ENCODE measurements at regions not wholly inside any gene's neighbourhood (a gene's known extent, or its start where the extent isn't known, plus 50 kb on each side); places are given as distances from the start of the nearest gene placed in this dataset.
A peak's percentile ranks its signal among the peaks of the same experiment; 100 is the strongest.

DNA sequence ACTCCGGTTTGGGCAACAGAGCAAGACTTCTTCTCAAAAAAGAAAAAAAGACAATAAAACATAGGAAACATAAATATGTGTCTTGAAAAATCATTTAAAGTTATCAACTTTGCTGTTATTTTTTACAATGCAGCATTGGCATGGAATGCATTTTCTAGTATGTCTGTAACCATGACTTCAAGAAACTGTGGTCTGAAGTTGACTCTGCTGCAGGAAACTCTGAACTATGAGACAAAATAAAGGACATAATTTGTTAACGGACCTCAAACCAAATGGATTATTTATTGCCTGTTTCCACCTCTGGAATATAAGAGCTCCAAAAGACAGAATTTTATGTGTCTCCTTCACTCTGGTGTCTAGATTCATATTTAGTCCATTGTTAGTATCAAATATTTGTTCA, 79.1 kb downstream of the TRIB2 start:
- DNase-seq, result no peak

DNA sequence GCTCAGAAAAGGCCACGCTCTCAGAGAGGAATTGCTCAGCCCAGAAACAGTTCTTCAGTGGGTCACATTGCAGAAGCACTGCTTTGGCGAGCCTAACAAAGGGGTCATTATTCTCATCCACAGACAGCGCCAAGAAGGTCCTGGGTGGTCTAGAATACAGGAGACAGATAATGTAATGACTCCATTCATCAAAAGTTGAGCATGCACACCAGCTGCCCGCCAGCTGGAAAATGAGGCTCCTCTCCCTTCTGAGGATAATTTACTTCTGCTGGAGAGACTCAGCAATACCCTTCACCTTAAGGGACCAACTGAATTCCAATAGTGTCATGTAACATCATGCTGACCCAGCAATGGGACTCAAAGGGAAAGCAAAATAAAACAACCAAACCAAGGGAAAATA, 79.9 kb downstream of the TRIB2 start:
- peak; percentile 71 for DNase-seq

DNA sequence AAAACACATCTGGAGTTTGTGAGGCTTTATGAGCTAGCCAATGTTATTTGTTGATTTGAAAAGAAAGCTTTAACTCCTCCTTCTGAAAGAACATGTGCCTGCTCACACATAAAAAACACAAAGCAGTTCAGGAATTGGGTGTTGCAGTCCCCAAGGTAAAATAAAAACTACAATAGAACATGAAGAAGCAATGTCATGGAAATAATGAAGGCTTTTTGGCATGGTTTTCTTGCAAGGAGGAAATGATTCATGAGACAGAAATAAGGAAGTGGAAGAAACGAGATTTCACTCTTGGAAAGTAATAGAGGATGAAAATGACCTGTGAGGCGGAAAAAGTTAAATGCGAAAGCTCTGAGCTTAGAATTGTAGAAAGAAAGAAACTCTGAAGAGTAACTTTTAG, 81.1 kb downstream of the TRIB2 start:
- DNase-seq, result peak; percentile 64

DNA sequence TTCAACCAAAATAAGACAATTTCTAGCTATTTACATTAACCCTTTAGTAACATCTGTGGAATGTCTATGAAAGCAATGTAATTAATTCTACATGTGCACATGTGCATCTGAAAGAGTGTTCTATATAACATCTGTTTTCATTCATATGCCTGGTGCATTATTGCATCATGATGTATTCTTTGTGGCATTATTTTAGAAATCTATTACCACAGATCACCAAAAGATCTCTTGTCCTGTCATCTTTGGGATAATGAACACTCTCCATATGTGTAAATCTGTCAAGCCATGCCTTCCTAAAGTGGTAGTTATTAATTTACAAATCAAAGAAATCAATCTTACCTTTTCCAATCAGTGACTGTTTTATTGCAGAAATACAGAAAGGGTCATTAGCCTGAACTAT, 86.9 kb downstream of the TRIB2 start:
- peak; percentile 84 for DNase-seq

GRCh38 chr2:12804091-12804856, 87.5 kb downstream of the TRIB2 start:
- DNase-seq, result peak; percentile 38

DNA sequence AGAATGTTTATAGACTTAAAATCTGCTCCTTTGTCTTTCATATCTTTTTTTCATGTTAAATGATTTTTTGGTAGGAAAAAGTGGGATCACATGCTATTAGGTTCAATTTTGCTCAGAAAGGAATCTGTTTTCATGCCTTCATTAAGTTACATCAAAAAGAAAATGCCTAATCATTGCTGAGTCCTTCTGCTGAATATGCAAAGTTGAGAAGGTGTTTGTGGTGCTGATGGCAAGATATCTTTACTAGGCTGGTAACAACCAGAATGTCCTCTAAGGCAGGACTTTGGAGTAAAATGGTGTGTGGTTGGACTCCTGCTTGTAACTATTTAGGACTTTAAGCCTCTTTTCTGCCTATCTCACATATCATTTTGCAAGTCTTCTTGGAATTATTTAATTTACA, 88.3 kb downstream of the TRIB2 start:
- DNase-seq, result no peak

GRCh38 chr2:12806549-12807242, 90.0 kb downstream of the TRIB2 start:
- DNase-seq, result no peak

- no peak for DNase-seq
Observed at GRCh38 chr2:12807907-12808810, 91.4 kb downstream of the TRIB2 start.

DNA sequence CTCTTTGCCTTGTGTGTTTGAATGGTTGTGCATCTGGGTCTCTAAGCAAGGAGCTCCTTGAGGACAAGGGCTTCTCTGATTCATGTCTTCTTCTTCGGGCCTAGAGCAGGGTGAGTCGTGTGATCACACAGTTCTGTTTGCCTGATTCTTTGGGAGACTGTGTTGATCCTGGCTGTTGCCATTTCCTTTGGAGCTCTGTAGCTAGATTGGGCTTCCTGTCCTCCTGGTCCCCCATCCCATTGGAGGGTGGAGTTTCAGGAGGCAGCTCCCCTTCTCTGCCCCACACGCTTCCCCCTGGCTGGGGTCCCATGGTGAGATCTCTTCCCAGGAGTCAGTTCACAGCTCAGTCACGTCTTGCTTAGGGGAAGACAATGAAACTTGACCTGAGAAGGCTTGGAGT, 92.8 kb downstream of the TRIB2 start:
- no peak for DNase-seq

DNA sequence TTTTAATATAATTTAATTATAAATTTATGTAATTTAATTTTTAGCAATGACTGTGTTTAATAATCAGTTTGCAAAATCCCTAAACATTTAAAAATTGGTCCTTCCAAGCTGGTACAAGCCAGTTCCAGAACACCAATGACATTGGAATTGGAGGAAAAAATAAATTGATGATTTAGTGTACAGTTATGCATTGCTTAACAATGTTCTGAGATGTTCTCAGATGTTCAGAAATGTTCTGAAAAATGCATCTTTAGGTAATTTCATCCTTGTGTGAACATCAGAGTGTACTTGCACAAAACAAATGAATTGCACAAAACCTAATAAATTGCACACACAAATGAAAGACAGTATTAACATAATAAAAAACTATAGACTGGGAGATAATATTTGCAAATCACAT, 95.2 kb downstream of the TRIB2 start:
- DNase-seq, result no peak

GRCh38 chr2:12813166-12813565, 96.4 kb downstream of the TRIB2 start:
- peak; percentile 26 for DNase-seq

DNA sequence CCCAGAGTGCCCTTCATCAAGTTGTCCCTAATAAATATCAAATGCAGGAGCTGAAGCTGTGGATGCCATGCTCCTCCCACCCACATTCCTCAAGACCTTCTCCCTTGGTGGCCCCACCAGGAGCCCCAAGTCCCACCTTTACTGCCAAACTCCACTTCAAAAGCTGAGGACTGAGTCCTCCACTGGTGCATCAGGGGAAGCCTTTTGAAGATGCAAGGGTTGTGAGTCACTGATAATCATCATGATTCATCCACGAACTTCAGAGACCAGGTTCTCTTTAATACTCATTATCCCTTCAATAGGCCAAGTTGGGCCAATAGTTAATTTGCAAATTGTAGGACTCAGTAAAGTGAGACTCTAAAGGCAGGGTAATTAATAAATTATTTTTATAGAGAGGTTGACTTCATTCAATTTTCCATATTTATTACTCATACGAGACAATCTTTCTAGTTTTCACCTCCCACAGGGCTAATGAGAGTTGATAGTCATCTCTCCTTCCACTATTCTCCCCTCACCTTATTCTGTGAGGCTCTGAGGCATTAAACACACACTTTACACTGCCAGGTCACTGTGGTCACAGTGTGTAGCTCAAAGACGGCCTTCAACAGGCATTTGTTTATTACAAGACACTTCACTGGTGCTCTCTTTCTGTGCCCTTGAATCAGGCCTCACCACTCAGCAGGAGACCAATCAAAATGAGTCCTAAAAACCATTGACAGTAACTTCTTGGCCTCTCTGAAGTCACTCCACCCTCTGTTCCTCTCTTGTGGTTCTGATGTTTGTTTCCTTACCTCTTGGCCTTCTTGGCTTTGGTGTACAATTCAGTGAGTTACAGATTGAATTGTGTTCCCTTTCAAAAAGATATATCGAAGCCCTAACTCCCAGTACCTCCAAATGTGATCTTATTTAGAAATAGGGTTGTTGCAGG, 99.9 kb downstream of the TRIB2 start:
- peak; percentile 58 for DNase-seq

DNA sequence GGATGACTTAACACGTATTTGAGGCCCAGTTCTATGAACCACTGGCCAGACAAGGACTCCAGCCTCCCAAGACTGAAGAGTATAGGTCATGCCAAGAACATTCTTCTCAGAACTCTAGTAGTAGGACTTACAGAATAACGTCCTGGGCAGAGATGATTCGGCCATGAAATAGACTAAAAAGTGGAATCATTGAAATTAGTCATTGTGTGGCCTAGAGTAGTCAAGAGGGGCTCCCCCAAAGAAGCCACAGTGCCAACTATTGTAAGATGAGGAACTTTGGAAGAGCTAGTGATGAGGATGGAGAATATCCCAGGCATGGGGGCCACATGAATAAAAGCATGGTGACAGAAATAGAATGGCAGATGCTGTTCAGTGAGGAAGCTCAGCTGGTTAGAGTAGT, 101.1 kb downstream of the TRIB2 start:
- DNase-seq, result no peak

DNA sequence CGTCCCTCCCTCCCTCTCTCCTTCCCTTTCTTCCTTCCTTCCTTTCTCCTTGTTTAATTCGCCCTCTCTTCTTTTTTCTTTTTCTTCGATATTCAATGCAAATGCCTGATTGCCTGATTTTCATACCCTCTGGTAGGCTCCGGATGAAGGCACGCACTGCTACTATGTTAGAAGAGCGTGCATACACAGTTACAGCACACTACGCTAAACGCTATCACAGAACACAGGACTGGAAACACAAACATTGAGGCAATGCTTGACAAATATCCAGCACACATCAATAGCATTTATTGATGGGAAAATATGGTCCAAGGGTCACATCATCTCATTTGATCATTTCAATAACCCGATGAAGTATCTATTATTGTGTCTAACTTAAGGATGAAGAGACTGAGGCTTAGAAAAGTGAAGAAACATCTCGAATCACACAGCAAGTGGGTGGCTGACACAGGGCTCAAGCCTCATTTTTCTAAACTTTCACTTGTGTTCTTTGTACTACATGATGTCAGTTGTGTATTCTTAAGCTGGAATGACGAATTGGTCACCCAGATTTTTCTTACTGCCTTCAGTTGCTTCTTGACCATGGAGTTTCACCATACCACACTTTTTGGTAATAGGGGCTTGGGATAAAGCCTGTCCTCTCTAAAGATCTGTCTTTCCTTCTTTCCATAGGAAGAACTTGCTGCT, 101.8 kb downstream of the TRIB2 start:
- no peak for DNase-seq

- peak; percentile 99 for DNase-seq
Observed at GRCh38 chr2:12819103-12819475, 102.4 kb downstream of the TRIB2 start.

GRCh38 chr2:12819721-12820120, 103.0 kb downstream of the TRIB2 start:
- no peak for DNase-seq

DNA sequence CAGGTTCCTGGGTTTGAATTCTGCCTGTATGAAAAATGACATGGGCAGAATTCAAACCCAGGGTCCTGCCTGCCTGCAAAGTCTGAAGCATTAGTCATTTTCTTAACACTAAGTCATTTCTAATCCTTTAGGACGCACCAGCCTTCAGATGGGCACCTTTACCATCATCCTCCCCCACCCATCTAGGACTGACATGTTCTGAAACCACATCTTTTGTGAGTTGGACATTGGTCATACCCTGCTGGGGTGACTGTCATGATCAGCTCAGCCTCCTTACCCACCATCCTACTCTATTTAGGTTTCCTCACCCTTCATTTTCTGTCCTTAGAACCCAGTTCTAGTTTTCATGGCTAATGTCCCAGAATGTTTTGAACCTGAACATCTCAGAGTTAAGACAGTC, 104.9 kb downstream of the TRIB2 start:
- DNase-seq, result no peak

GRCh38 chr2:12824351-12824777, 107.6 kb downstream of the TRIB2 start:
- peak; percentile 82 for DNase-seq

DNA sequence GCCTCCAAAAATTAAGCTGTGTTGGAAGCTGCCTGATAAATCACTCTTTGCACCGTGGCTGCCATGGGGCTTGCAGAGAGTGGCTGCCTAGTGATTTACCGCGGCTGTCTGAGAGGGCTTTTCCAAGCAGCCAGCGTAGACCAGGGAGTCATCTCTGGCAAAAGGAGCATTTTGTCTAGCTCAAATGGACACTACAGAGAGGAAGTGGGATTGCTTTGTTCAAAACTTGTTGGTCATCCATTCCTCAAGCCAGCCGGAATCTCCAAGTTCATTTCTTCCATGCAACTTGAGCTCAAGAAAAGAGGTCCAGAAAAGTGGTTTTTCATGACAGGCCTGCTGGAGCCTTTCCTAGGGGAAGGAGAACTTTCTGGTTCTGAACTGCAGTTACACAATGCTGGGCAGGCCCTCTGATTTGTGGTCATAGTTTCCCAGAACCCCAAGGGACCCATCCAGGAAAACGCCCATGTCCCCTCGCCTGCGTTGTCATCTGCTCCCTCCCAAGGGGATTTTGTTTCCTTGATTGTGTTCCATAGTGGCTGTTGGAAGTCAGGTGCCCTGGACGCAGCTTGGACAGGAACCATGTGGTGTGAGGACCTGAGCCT, 108.1 kb downstream of the TRIB2 start:
- no peak for DNase-seq

- no peak for DNase-seq
Observed at GRCh38 chr2:12826781-12827180, 110.0 kb downstream of the TRIB2 start.

- no peak for DNase-seq
Observed at GRCh38 chr2:12827721-12828120, 111.0 kb downstream of the TRIB2 start.

Data from fibroblast of skin of abdomen (primary cell).